HG03378 (cell line): ENCODE measurements at regions not wholly inside any gene's neighbourhood (a gene's known extent, or its start where the extent isn't known, plus 50 kb on each side); places are given as distances from the start of the nearest gene placed in this dataset.
"Not testable (repeated sequence)": the region's sequence is repeated elsewhere in the genome, so short reads cannot be mapped to it uniquely, and the experiment has no call there.

Source experiments
- ATAC-seq: cut with Tn5 transposase; IDR thresholded peaks from one replicate; pipeline ENCODE4 v1.9.1; 2021; ENCODE audit warnings: mild to moderate bottlenecking, moderate library complexity; ENCODE audit not compliant: unreplicated experiment

DNA sequence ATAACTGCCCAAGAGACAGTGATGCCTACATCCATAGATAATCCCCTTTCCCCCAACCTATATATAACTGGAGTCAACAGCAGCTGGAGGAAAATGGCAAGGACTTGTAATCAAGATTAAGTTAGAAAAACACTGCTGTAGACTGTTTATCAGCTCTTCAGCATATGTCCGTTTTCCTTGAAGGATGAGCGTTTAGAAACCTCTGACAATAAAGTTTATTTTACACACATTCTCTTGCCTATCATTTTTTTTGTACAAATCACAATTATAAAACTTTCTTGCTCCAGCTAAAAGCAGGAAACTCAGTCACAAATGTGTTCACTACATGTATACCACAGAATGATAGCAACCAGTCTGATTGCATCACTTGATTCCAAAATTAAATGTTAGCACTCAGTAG is 50.8 kb downstream of the PPIAL4G start:
- not testable (repeated sequence) for ATAC-seq

DNA sequence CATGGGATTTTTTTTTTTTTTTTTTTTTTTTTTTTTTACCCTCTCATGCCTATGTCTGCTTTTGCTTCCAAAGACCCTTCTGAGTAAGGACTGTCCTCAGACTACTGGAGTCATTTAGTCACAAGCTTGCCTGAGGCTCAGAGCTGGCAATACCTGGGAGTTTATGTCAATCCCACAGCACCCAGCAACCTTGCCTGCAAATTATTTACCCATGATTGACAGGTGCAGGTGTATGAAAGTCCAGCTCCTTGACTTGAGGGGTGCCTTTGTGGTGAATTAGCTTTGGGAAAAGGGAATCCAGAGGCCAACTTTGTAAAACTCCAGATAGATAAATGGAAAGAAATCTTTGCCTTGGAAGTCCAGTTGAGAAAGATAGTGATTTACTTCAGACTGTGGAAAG is 53.2 kb downstream of the PPIAL4G start:
- ATAC-seq: not testable (repeated sequence)

DNA sequence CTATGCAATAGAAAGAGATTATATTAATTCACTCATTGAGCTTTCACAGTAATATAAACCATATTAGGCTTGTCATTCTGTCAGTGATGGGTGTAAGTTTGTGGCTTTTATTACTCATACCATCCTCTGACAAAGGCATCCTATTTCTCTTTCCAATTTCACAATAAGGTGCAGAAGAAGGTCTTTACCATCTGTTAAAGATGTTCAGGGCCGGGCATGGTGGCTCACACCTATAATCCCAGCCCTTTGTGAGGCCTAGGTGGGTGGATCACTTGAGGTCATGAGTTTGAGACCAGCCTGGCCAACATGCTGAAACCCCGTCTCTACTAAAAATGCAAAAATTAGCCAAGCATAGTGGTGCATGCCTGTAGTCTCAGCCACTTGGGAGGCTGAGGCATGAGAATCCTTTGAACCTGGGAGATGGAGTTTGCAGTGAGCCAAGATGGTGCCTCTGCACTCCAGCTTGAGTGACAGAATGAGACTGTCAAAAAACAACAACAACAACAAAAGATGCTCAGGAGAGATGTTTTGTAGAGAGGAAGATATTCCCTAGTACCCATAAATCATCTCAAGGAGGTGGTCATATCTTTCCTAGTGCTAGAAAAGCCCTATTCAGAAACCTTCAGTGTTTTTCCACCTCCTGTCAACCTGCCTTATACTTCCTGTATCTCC is 56.0 kb downstream of the PPIAL4G start:
- ATAC-seq: not testable (repeated sequence)

DNA sequence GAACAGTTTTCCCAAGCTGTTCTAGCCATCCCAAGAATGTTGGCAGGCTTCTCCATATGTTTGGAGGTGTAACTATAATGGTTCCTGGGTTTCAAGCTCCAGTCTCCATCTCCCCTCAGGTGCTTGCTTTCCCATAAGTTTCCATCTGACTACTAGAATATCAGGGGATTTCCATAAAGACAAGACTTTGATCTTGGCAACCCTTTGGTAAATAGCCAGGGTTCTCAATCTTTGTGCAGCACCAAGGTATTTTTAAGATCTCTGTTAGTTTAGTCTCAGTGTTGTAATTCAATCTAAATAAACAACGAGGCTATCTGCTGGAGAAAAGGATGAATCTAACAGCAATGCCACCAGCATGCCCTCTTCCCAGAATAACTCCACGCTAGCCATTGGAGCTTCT is 56.7 kb downstream of the PPIAL4G start:
- ATAC-seq: not testable (repeated sequence)

DNA sequence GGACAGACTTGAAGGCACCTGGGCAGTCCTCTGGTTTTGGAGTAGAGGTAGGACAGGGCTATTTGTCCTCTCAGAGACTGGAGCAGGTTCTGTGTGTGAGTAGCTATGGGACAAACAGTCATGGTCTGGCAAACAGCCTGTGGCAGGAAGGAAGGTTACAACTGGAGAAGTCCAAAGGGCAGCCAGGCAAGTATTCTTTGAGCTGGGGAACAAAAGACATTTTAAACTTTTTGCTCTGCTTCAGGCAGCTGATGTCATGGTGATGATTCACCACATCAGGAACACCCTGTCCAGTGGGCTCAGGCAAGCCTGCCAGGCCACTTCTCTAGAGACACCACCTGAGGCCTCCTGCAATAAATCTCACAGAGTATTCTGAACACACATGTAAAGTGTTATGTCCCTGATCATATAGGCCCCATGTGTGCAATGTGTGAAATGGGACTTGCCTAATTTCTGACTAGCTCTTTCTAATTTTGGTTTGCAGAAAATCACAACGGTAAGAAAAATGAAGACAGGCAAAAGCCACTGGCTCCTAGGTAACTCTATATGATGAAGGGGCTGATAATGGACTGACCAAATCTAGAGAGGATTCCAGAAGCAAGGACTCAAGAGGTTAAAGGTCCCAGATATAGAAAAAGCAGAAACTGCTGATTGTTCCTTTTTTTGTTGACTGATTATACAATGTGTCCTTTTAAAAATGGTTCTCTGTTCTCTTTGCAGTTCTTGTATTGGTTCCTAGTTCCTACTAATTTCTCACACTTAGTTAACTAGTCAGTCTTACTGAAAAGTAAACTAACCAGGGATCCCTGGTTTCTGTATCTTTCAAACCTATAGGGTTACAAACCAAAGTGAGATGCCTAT is 58.7 kb downstream of the PPIAL4G start:
- ATAC-seq: not testable (repeated sequence)

DNA sequence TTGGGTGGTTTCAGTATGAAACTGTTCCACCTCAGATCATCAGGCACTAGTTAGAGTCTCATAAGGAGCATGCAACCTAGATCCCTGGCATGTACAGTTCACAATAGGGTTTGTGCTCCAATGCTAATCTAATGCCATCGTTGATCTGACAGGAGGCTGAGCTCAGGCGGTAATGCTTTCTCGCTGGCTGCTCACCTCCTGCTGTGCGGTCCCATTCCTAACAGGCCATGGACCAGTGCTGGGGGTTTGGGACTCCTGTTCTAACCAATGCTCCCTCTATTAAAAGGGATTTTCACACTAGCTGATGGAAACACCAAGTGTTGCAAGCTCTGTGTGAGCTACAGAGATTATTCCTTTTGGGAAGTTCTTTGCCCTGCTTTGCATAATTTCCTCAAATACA is 60.2 kb downstream of the PPIAL4G start:
- not testable (repeated sequence) for ATAC-seq

DNA sequence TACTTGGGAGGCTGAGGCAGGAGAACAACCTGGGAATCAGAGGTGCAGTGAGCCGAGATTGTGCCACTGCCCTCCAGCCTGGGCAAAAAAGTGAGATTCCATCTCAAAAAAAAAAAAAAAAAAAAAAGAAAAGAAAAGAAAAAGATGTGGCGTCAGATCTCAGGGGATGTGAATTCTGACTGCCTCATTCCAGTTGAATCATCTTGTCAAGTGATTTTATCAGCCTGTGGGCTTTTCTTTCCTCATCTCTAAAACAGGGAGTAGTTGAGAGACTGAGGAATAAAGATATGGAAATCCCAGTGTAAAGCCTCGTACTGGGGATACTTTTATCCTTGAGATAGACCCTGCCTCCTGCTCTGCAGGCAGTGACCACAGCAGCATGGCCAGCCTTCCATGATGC is 65.9 kb downstream of the PPIAL4G start:
- not testable (repeated sequence) for ATAC-seq

DNA sequence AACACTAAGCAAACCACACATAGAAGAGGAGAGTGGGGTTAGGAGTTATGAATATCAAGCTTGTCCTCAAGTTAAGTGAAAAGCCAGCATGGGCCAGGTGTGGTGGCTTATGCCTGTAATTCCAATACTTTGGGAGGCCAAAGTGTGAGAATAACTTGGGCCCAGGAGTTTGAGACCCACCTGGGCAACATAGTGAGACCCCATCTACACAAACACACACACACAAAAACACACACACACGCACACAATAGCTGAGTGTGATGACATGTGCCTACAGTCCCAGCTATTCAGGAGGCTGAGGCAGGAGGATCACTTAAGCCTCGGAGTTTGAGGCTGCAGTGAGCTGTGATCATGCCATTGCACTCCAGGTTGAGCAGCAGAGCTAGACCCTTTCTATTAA is 69.7 kb downstream of the PPIAL4G start:
- not testable (repeated sequence) for ATAC-seq

DNA sequence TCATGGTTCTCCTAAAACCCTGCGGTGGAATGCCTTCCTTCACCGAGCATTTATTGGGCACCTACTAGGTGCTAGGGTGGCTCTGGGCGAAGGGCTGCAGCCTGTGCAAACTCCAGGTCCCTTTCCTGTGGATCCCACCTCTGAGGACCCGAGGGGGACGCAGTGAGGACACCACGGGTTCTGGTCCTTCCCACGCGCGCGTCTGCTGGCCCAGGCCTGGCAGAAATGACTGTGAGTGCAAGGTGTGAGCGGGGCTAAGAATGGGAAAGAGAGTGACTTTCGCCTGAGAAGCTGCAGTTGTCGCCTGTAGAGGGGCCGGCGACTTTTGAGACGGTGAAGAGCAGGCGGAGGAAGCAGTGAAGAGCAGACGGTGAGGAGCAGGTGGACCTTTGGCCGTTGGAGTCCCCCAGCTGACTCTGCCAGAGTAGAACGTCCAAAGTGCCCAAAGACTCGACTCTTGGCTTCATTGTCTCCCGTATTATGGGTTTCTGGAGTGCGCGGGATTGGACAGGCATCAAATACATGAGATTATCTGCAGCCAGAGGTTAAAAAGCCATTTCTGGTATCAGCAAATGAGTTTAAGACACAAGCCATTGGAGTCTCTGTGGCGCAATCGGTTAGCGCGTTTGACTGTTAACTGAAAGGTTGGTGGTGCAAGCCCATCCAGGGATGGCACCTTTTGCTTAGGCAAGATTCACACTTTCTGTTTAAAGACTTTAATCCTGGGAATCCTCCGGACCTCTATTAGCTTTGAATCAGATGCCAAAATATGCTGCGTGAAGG is 78.1 kb downstream of the PPIAL4G start:
- ATAC-seq: not testable (repeated sequence)

DNA sequence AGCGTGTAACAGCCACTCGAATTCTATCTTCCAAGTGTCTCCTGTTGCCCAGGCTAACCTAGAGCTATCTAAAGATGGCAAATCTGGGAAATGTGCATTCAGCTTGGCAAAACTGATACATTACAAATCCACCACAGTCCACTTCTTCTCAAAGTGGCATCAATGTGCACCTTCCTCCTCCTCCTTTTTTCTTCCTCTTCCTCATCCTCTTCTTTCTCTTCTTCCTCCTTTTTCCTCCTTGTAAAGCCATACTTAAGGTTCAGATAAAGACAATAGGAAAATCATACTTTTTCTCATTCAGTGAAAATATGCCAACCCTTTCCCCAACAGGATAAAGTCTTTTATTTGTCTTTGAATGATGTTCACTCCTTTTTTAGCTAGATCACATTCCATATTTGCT is 79.2 kb downstream of the PPIAL4G start:
- not testable (repeated sequence) for ATAC-seq

DNA sequence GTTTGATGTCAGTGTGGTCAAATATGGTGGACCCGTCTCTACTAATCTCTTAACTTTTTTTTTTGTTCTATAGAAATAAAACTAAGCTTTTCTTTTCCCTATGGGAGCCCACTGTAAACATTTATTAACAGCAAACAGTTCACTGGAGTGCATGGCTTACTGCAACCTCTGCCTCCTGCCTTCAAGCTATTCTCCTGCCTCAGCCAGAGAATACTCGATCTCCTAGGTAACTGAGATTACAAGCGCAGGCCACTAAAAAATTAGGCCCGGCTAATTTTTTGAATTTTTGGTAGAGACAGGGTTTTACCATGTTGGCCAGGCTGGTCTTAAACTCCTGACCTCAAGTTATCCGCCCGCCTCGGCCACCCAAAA is 80.0 kb downstream of the PPIAL4G start:
- ATAC-seq: not testable (repeated sequence)

DNA sequence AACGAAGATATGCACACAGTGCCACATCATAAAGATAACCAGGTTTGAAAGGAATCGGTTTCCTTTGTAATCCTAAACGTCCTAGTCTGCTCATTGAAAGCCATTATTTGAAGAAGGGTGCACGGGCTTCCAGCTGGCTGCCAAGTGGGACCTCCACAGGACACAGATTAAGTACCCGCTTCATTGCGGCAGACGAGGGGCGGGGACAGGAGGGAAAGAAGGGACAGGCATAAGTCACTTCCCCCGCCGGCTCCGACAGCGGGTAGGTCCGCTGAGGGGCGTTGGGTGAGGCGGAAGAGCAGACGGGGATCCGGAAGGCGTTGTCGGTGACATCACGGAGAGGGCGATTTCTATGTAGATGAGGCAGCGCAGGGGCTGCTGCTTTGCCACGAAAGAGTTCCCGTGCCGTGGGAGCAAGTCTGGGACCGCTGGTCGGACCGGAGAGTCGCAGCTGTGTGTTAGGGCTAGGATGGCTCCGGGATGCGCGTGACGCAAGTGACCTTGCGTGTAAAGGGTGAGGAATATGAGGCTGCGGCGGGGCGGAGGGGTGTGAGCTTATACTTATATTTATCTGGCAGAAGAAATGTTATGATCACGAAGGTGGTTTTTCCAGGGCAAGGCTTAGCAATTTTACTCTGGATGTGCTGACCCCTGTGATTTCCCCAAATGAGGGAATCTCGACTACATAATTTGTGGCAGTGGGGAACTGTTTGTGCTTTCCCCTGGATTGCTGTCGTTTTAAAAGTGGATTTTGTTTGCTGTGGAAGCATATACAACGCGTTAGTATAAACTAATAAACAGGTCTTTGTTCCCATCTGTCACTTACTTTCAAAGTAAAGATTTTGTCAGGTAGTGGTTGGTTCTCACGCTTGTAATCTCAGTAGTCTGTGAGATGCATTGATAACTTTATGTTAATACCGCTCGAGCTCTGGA is 80.7 kb downstream of the PPIAL4G start:
- ATAC-seq: peak; percentile 90

DNA sequence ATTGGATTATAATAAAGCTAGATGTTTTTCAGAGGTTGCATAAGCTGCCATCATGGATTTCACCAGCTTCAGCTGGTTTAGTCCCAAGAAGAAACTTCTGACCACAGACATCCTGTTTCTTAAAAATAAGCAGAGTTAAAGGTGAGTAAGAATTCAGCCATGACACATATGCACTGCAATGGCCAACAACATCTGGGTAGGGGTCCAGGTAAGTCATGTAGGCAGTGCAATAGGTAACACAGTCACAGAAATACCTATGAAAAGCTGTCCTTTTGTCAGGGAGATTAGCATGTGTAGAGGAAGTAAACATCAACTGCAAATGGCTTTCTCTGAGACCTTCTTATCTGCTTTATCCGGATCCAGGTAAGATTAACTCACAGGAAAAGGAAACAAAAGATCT is 85.6 kb downstream of the PPIAL4G start:
- not testable (repeated sequence) for ATAC-seq

DNA sequence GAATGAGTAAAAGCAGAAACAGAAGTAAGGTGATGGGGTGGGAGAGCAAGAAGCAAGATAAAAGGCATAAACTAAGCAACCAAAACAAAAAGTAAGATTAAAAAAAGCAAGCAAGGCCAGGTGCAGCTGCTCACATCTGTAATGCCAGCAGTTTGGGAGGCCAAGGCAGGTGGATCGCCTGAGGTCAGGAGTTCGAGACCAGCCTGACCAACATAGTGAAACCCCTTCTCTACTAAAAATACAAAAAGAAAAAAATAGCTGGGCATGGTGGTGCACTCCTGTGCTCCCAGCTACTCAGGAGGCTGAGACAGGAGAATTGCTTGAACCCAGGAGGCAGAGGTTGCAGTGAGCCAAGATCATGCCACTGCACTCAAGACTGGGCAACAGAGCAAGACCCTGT is 90.6 kb downstream of the PPIAL4G start:
- not testable (repeated sequence) for ATAC-seq

DNA sequence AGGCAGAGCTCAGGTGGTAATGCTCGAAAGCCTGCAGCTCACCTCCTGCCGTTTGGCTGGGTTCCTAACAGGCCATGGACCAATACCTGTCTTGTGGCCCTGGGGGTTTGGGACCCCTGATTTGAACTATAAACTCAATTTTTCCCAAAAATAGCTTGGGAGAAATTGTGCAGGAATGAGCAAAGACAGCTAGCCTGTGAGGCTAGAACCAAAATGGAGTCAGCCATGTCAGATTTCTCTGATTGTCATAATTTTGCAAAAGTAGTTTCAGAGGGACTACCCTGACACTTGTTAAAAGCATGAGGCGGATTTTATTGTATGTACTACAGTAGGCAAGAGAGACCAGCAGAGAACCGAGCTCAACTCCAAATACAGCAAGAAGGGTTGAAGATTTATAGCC is 91.8 kb downstream of the PPIAL4G start:
- not testable (repeated sequence) for ATAC-seq

DNA sequence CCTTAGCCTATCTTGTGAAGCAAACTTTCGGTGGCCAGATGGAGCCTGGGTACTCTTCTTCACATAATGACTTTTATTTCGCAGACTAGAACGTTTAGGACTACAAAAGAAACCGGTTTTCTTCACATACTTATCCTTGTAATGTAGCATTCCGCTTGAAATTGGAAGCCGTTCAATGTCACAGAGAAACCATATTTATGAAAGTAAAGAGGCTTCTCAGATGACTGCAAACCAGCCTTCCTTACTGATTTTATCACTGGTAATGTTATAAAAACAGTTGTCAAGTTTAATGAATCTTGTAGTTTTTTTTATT is 94.1 kb downstream of the PPIAL4G start:
- no peak for ATAC-seq

DNA sequence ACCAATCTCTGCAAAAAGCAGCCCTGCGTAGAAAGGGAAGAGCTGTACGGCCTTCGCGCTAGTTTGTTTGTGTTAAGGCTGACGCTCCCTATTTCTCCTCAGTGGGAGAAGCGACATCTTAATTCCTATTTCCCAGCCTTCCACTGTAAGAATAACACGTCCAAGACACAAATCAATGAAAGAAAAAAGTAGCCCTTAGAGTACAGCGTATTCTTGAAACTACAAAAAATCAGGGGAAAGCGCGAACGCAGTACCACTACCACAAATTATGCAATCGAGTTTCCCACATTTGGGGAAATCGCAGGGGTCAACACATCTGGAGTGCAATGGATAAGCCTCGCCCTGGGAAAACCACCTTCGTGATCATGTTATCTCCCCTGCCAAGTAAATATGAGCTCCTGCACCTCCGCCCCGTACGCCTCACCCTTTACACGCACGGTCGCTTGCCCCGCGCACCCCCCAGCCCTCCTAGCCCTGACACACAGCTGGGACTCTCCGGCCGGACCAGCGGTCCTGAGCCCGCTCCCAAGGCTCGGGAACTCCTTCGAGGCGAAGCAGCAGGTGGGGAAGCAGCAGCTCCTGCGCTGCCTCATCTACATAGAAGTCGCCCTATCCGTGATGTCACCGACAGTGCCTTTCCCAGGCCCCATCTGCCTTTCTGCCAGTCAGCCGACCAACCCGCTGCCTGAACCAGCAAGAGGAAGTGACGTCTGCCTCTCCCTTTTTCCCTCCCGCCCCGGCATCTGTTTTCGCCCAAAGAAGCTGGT is 94.7 kb downstream of the PPIAL4G start:
- ATAC-seq: no peak

DNA sequence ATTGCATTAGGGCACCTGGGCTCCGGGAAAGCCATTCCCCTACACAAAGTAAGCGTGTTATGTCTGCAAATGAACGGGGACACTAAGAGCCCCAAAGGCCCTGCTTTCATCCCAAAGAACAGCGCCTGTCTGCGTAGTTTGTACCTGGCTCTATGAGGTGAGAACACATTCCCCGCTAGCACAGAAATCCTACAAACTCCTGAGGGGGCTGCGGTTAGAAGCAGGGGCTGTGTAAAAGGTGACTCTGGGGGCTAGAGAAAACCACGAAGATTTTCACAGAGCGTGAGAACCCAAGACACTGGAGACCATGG is 95.2 kb downstream of the PPIAL4G start:
- not testable (repeated sequence) for ATAC-seq

DNA sequence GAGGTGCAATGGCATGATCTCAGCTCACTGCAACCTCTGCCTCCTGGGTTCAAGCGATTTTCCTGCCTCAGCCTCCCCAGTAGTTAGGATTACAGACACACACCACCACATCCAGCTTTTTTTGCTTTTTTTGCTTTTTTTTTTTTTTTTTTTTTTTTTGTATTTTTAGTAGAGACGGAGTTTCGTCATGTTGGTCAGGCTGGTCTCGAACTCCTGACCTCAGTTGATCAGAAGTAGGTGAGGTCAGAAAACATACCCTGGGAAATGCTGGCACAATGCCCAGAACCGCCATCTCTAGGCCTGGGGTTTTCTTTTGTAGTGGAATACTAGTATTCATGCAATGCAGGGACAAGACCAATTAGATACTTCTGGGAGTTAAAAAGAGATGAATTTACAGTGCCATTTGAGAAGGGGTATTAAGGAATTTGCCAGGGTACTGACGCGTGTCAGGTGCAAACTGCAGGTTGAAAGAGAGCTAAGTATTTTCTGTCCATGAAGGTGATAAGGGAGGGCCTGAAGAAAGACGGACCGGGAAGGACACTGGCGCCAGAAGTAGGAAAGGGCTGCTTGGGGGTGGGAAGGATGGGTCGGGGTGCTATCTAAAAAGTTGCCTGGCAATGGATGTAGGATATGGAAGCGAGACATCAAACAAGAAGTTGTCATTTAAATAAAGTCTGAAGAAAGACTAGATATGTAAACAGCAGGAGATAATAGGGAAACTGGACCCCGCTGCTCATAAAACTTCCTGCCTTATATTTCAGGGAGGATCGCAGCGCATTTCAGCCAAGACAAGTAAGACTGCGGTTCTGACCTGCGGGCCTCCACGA is 95.8 kb downstream of the PPIAL4G start:
- ATAC-seq: not testable (repeated sequence)
